Astrocyte (in vitro differentiated cells and primary cell): ENCODE measurements at regions not wholly inside any gene's neighbourhood (a gene's known extent, or its start where the extent isn't known, plus 50 kb on each side); places are given as distances from the start of the nearest gene placed in this dataset.

ENCODE experiments used
- EZH2 ChIP-seq: IDR thresholded peaks from 2 replicates; pipeline ENCODE4 v1.6.1; 2012; ENCODE audit warnings: mild to moderate bottlenecking, low read length, inconsistent platforms; ENCODE audit not compliant: insufficient read depth
- TF ChIP-seq, protein P1 (sequence below): IDR thresholded peaks from 2 replicates; pipeline ENCODE4 v1.5.1; 2011; ENCODE audit warnings: low read depth, mild to moderate bottlenecking, inconsistent platforms, low read length, moderate library complexity; ENCODE audit not compliant: insufficient read depth

DNA sequence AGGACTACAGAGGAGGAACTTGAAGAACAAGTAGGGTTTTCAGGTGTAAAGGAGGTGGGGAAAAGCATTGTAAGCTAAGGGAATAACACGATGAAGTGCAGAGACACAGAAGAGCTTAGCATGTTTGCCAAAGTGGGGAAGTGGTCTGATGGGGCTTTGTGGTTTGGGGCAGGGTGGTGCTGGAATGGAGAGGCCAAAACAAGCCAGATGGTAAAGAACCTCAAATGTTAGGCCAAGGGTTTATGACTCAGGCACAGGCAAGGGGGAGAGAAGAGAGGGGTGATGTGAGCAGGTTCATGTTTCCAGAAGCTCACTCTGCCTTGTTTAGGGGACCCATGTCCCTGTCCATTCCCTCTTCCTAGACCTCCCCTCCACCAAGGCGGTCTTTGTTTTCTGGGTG, 104.5 kb upstream of the YWHAQ start:
- TF ChIP-seq, protein P1, sequence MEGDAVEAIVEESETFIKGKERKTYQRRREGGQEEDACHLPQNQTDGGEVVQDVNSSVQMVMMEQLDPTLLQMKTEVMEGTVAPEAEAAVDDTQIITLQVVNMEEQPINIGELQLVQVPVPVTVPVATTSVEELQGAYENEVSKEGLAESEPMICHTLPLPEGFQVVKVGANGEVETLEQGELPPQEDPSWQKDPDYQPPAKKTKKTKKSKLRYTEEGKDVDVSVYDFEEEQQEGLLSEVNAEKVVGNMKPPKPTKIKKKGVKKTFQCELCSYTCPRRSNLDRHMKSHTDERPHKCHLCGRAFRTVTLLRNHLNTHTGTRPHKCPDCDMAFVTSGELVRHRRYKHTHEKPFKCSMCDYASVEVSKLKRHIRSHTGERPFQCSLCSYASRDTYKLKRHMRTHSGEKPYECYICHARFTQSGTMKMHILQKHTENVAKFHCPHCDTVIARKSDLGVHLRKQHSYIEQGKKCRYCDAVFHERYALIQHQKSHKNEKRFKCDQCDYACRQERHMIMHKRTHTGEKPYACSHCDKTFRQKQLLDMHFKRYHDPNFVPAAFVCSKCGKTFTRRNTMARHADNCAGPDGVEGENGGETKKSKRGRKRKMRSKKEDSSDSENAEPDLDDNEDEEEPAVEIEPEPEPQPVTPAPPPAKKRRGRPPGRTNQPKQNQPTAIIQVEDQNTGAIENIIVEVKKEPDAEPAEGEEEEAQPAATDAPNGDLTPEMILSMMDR: no peak
- TF ChIP-seq EZH2: no peak
